ENCODE measurements at regions not wholly inside any gene's neighbourhood (a gene's known extent, or its start where the extent isn't known, plus 50 kb on each side); places are given as distances from the start of the nearest gene placed in this dataset.

GRCh38 chr2:121902616-121903015 lies 147.2 kb downstream of the TSN start:
- no peak for DNase-seq

GRCh38 chr2:121903037-121903689 lies 147.7 kb downstream of the TSN start:
- no peak for DNase-seq

GRCh38 chr2:121904656-121905055 lies 149.2 kb downstream of the TSN start:
- DNase-seq, result no peak

GRCh38 chr2:121905201-121905600 lies 149.8 kb downstream of the TSN start:
- no peak for DNase-seq

- no peak for DNase-seq
Measured at GRCh38 chr2:121906170-121906569, 150.7 kb downstream of the TSN start.

- no peak for DNase-seq
Measured at GRCh38 chr2:121907928-121908327, 152.5 kb downstream of the TSN start.

- DNase-seq, result no peak
Measured at GRCh38 chr2:121910139-121910538, 154.7 kb downstream of the TSN start.

- DNase-seq, result no peak
Measured at GRCh38 chr2:121911036-121911435, 155.6 kb downstream of the TSN start.

GRCh38 chr2:121917143-121917542 lies 161.7 kb downstream of the TSN start:
- no peak for DNase-seq

- no peak for DNase-seq
Measured at GRCh38 chr2:121918231-121918630, 162.8 kb downstream of the TSN start.

- DNase-seq, result no peak
Measured at GRCh38 chr2:121919803-121920202, 164.4 kb downstream of the TSN start.

GRCh38 chr2:121925466-121925865 lies 170.0 kb downstream of the TSN start:
- DNase-seq, result no peak

- no peak for DNase-seq
Measured at GRCh38 chr2:121943285-121943684, 187.8 kb downstream of the TSN start.

GRCh38 chr2:121944072-121944831 lies 188.8 kb downstream of the TSN start:
- no peak for DNase-seq

- DNase-seq, result no peak
Measured at GRCh38 chr2:121947674-121948073, 192.2 kb downstream of the TSN start.

GRCh38 chr2:121949271-121949670 lies 193.8 kb downstream of the TSN start:
- DNase-seq, result no peak

GRCh38 chr2:121955426-121955825 lies 200.0 kb downstream of the TSN start:
- DNase-seq, result no peak

GRCh38 chr2:121955872-121956271 lies 200.4 kb downstream of the TSN start:
- DNase-seq, result no peak

- DNase-seq, result no peak
Measured at GRCh38 chr2:121960251-121960650, 204.8 kb downstream of the TSN start.

GRCh38 chr2:121961761-121962160 lies 206.3 kb downstream of the TSN start:
- no peak for DNase-seq

- no peak for DNase-seq
Measured at GRCh38 chr2:121965661-121966060, 210.2 kb downstream of the TSN start.

GRCh38 chr2:121966663-121967062 lies 211.2 kb downstream of the TSN start:
- DNase-seq, result no peak

- no peak for DNase-seq
Measured at GRCh38 chr2:121969166-121969565, 213.7 kb downstream of the TSN start.

- no peak for DNase-seq
Measured at GRCh38 chr2:121969766-121970639, 214.6 kb downstream of the TSN start.

Measured in CD4-positive, alpha-beta T cell treated with Interleukin-12 subunit alpha and Interleukin-12 subunit beta, for 1 hour (primary cell).